Prostate gland (tissue), 2 donors: ENCODE measurements at regions not wholly inside any gene's neighbourhood (a gene's known extent, or its start where the extent isn't known, plus 50 kb on each side); places are given as distances from the start of the nearest gene placed in this dataset.
A peak's percentile ranks its signal among the peaks of the same experiment; 100 is the strongest.

Experiments
- DNase-seq: peaks from one replicate; pipeline ENCODE4 v3.0.0-alpha.2; 2019; ENCODE audit warnings: low spot score
- H3K27ac ChIP-seq, 2 donors: fragments of 200-600 bp; sonication (generic); 2 replicates each; pipeline ENCODE4 v1.5.1; 2017 to 2019
- H3K27me3 ChIP-seq: fragments of 200-600 bp; sonication (generic); replicated peaks from 2 replicates; pipeline ENCODE4 v1.5.1; 2019; ENCODE audit not compliant: insufficient read depth
- H3K36me3 ChIP-seq, 2 donors: fragments of 200-600 bp; sonication (generic); 1 replicate in 1 of 2; 2 replicates in 1 of 2; pipeline versions ENCODE4 v1.5.1 to v1.8.1; 2017 to 2019
- H3K4me1 ChIP-seq: fragments of 200-600 bp; sonication (generic); replicated peaks from 2 replicates; pipeline ENCODE4 v1.5.1; 2019
- H3K4me3 ChIP-seq, 2 donors: fragments of 200-600 bp; sonication (generic); 2 replicates each; pipeline ENCODE4 v1.5.1; 2017 to 2019
- H3K9me3 ChIP-seq: fragments of 200-600 bp; sonication (generic); 2 replicates; pipeline ENCODE4 v1.5.1; 2017
- CTCF ChIP-seq, 4 experiments: fragments of 200-600 bp in 2 of 4; fragments of 450-650 bp in 2 of 4; sonication (generic) in 2 of 4; IDR thresholded peaks; 1 replicate in 3 of 4; 2 replicates in 1 of 4; pipeline ENCODE4 v1.5.1; 2016 to 2019; ENCODE audit warnings: antibody characterized with exemption in 4 of 4, mild to moderate bottlenecking in 2 of 4, moderate library complexity in 2 of 4
- POLR2A ChIP-seq: fragments of 450-650 bp; IDR thresholded peaks from one replicate; pipeline ENCODE4 v1.6.1; 2016; ENCODE audit warnings: antibody characterized with exemption, mild to moderate bottlenecking
- POLR2AphosphoS5 ChIP-seq: sonication (generic); formaldehyde crosslinking; IDR thresholded peaks from one replicate; pipeline ENCODE4 v1.6.1; 2017; ENCODE audit warnings: antibody characterized with exemption
- WGBS: methylation state at CpG from one replicate; pipeline ENCODE4 v1.1.5; 2018; 5-methylcytosine and 5-hydroxymethylcytosine counted together
- intact Hi-C: fragments of 100-400 bp; cut with DNase I; formaldehyde crosslinking; loops from one replicate; pipeline ENCODE4 v1.14.2; 2022

GRCh38 chr2:43123981-43124686 is 102.3 kb downstream of the ZFP36L2 start:
- DNase-seq: no peak
- no peak overlapping the region for H3K27ac ChIP-seq
- no peaks in the 10 kb centered on the region for H3K9me3 ChIP-seq
- no peaks in the 10 kb centered on the region for H3K36me3 ChIP-seq
- no peaks in the 10 kb centered on the region for H3K27me3 ChIP-seq
- intact Hi-C loops: no loop called here
- TF ChIP-seq POLR2AphosphoS5 (no peak), POLR2A (no peak), CTCF (IDR thresholded peaks at IDR 0.05) (no peak)
- 55% methylated on average over 9 of the region's 9 CpGs for WGBS
- no peak overlapping the region for H3K4me3 ChIP-seq
- H3K4me1 ChIP-seq: no peaks in the 10 kb centered on the region

- no peak for DNase-seq
- WGBS: 62% methylated on average over 8 of the region's 8 CpGs
- TF ChIP-seq POLR2AphosphoS5: no peak
- no peak for TF ChIP-seq POLR2A
- no peak for TF ChIP-seq CTCF (IDR thresholded peaks at IDR 0.05)
- Histone ChIP-seq H3K27me3 (no peaks in the 10 kb centered on the region), H3K4me3 (no peak overlapping the region), H3K9me3 (no peaks in the 10 kb centered on the region), H3K4me1 (no peaks in the 10 kb centered on the region), H3K36me3 (no peaks in the 10 kb centered on the region), H3K27ac (peak overlapping the region in 1 of 2 donors; percentile 4)
- intact Hi-C loops: no loop called here
Measured at GRCh38 chr2:43123486-43123885, 102.9 kb downstream of the ZFP36L2 start.

GRCh38 chr2:43123028-43123427 is 103.4 kb downstream of the ZFP36L2 start:
- Histone ChIP-seq H3K4me3 (no peak overlapping the region), H3K27ac (peak overlapping the region in 1 of 2 donors; percentile 4), H3K27me3 (no peaks in the 10 kb centered on the region), H3K36me3 (no peaks in the 10 kb centered on the region), H3K9me3 (no peaks in the 10 kb centered on the region), H3K4me1 (no peaks in the 10 kb centered on the region)
- TF ChIP-seq POLR2A: no peak
- no peak for TF ChIP-seq CTCF (IDR thresholded peaks at IDR 0.05)
- TF ChIP-seq POLR2AphosphoS5: no peak
- DNase-seq: no peak
- WGBS: 73% methylated on average over 4 of the region's 4 CpGs
- intact Hi-C loops: no loop called here

- WGBS: 59% methylated on average over 4 of the region's 4 CpGs
- H3K4me3 ChIP-seq: no peak overlapping the region
- intact Hi-C loops: no loop called here
- H3K4me1 ChIP-seq: no peaks in the 10 kb centered on the region
- H3K36me3 ChIP-seq: no peaks in the 10 kb centered on the region
- H3K27ac ChIP-seq: peak overlapping the region; percentile 0 to 13
- DNase-seq: no peak
- H3K9me3 ChIP-seq: no peaks in the 10 kb centered on the region
- no peaks in the 10 kb centered on the region for H3K27me3 ChIP-seq
- TF ChIP-seq POLR2AphosphoS5 (no peak), POLR2A (no peak), CTCF (IDR thresholded peaks at IDR 0.05) (no peak)
Measured at GRCh38 chr2:43121580-43122314, 104.7 kb downstream of the ZFP36L2 start.

- WGBS: 100% methylated on average over 1 of the region's 1 CpG
- TF ChIP-seq POLR2AphosphoS5 (no peak), POLR2A (no peak), CTCF (IDR thresholded peaks at IDR 0.05) (no peak)
- DNase-seq: no peak
- Histone ChIP-seq H3K27me3 (no peaks in the 10 kb centered on the region), H3K36me3 (no peaks in the 10 kb centered on the region), H3K4me3 (no peak overlapping the region), H3K27ac (no peak overlapping the region), H3K4me1 (no peaks in the 10 kb centered on the region), H3K9me3 (no peaks in the 10 kb centered on the region)
- intact Hi-C loops: loop anchor here (5.0 kb wide), 1 partner anchor 37 kb away; no protein-coding TSS in a partner anchor
Measured at GRCh38 chr2:43119303-43119702, 107.1 kb downstream of the ZFP36L2 start.
